ENCODE measurements at regions not wholly inside any gene's neighbourhood (a gene's known extent, or its start where the extent isn't known, plus 50 kb on each side); places are given as distances from the start of the nearest gene placed in this dataset.

GRCh38 chr6:54440549-54440948, 132.3 kb downstream of the TINAG start:
- DNase-seq (no peak), ATAC-seq (no peak)
- intact Hi-C loops (cut with DNase I), result no loop called here

GRCh38 chr6:54441020-54441419, 132.8 kb downstream of the TINAG start:
- DNase-seq, result no peak
- intact Hi-C loops (cut with DNase I), result no loop called here
- ATAC-seq, result no peak

GRCh38 chr6:54441687-54442248, 133.5 kb downstream of the TINAG start:
- intact Hi-C loops (cut with DNase I), result no loop called here
- no peak for DNase-seq
- no peak for ATAC-seq

DNA sequence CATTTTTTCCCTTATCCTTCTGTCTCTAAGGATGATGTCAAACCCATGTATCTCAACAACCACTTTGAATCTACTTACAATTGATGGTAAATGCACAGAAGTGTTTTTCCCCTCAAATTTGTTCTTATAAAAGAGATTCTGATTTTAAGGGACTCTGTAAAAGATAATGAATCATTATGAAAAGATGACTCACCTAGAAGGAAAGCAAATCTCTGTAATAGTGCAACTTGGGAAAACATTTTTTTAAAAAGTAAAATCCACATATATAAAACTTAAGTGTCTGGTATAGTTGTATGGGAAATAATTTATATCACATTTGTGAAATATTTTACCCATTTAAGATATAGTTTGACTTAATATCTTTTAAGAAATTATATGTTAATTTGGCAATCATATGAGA, 137.0 kb downstream of the TINAG start:
- ATAC-seq, result no peak
- no peak for DNase-seq
- intact Hi-C loops (cut with DNase I), result no loop called here

- intact Hi-C loops (cut with DNase I), result no loop called here
- ATAC-seq (no peak), DNase-seq (no peak)
Observed at GRCh38 chr6:54448617-54449016, 140.4 kb downstream of the TINAG start.

GRCh38 chr6:54451516-54451915, 143.3 kb downstream of the TINAG start:
- ATAC-seq (no peak), DNase-seq (no peak)
- intact Hi-C loops (cut with DNase I), result no loop called here

DNA sequence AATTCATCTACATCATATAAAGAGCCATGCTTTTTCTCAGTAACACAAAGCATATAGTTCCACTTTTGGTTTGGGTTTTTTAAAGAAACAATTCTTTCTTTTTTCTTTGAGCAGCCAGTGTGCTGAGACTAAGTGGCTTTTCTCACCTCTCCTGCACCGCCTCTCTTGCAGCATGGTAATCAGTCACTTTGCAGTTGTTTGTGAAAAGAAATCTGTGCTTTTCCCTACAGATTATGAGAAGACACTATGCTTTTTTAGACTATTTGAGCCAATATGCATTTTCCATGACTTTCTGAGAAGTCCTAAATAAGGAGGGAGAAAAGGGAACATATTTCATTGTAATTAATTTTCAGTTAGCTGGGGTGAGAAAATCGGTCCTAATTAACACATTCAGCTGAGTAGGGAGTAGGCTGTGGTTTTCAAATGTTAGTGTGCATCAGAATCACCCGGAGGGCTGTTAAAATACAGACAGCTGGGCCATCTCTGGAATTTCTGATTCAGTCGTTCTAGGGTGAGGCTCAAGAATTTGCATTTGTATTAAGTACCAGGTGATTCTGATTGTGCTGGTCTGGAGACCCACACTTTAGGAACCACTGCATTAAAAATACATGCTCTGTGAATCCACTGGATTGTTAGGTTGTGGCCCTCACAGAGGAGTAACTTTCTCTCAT, 155.2 kb downstream of the TINAG start:
- intact Hi-C loops (cut with DNase I), result no loop called here
- DNase-seq, result no peak
- ATAC-seq, result no peak

- intact Hi-C loops (cut with DNase I), result no loop called here
- ATAC-seq (no peak), DNase-seq (no peak)
Observed at GRCh38 chr6:54465649-54466300, 157.5 kb downstream of the TINAG start.

DNA sequence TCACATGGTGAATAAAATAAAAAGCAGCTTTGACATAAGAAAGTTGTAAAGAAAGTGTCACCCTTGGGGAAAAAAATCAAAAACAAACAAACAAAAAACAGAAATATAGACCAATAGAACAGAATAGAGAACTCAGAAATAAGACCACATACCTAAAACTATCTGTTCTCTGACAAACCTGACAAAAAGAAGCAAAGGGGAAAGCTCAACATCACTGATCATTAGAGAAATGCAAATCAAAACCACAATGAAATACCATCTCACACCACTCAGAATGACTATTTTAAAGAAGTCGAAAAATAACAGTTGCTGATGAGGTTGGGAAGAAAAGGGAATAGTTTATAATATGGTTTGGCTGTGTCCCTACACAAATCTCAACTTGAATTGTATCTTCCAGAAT, 159.1 kb downstream of the TINAG start:
- DNase-seq (no peak), ATAC-seq (no peak)
- intact Hi-C loops (cut with DNase I), result no loop called here

DNA sequence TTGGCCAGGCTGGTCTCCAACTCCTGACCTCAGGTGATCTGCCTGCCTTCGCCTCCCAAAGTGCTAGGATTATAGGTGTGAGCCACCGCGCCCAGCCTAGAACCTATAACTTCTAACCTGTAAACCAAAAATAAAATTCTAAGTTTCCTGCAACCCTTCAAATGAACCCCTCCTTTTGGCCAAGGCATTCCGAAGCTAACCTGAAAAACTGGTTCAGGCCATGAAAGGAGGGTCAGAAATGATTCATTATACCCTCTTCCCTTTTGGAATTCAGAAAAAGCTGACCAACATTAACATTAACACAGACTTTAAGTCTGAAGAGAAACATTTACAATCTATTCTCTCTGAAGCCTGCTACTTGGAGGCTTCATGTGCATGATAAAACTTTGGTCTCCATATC, 165.1 kb downstream of the TINAG start:
- intact Hi-C loops (cut with DNase I), result no loop called here
- no peak for ATAC-seq
- no peak for DNase-seq

GRCh38 chr6:54474898-54475297, 166.7 kb downstream of the TINAG start:
- ATAC-seq, result no peak
- no peak for DNase-seq
- intact Hi-C loops (cut with DNase I), result no loop called here

DNA sequence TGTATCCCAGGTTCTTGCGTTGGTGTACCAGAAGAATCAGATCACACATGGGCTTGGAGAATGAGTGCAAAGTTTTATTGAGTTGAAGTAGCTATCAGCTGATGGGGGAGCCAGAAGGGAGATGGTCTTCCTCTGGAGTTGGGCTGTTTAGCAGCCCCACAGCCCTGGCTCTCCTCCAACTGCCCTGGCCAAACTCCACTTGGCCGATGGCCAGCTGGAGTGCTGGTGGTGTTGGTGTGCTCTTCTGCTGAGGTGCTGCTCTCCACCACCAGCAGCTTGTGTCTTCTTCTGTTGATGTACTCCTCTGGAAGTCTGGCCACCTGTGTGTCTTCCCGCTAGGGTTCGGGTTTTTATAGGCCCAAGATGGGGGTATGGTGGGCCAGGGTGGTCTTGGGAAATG, 172.8 kb downstream of the TINAG start:
- intact Hi-C loops (cut with DNase I), result no loop called here
- ATAC-seq (no peak), DNase-seq (no peak)

- no peak for DNase-seq
- intact Hi-C loops (cut with DNase I), result no loop called here
- no peak for ATAC-seq
Observed at GRCh38 chr6:54491431-54491830, 183.2 kb downstream of the TINAG start.

- intact Hi-C loops (cut with DNase I), result no loop called here
- DNase-seq, result no peak
- ATAC-seq, result no peak
Observed at GRCh38 chr6:54493138-54493537, 184.9 kb downstream of the TINAG start.

DNA sequence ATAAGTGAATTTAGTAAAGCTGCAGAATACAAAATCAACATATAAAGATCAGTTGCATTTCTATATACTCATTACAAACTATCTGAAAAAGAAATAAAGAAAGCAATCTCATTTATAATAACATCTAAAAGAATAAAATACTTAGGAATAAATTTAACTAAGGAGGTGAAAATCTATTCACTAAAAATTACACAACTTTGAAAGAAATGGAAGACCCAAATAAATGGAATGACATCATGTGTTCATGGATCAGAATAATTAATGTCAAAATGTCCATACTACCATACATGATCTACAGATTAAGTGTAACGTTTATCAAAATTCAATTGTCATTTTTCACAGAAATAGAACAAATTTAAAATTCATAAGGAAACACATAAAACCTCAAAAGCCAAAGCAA, 194.9 kb downstream of the TINAG start:
- DNase-seq (no peak), ATAC-seq (no peak)
- intact Hi-C loops (cut with DNase I), result no loop called here

- ATAC-seq (no peak), DNase-seq (no peak)
- intact Hi-C loops (cut with DNase I), result loop anchor here (10.0 kb wide), 2 partner anchors 720 to 730 kb away; no protein-coding TSS in a partner anchor
Observed at GRCh38 chr6:54515013-54515412, 206.8 kb downstream of the TINAG start.

- ATAC-seq, result no peak
- intact Hi-C loops (cut with DNase I), result loop anchor here (10.0 kb wide), 2 partner anchors 719 to 729 kb away; no protein-coding TSS in a partner anchor
- no peak for DNase-seq
Observed at GRCh38 chr6:54515713-54516112, 207.5 kb downstream of the TINAG start.

GRCh38 chr6:54516321-54516720, 208.1 kb downstream of the TINAG start:
- DNase-seq (no peak), ATAC-seq (no peak)
- intact Hi-C loops (cut with DNase I), result loop anchor here (10.0 kb wide), 2 partner anchors 718 to 728 kb away; no protein-coding TSS in a partner anchor

DNA sequence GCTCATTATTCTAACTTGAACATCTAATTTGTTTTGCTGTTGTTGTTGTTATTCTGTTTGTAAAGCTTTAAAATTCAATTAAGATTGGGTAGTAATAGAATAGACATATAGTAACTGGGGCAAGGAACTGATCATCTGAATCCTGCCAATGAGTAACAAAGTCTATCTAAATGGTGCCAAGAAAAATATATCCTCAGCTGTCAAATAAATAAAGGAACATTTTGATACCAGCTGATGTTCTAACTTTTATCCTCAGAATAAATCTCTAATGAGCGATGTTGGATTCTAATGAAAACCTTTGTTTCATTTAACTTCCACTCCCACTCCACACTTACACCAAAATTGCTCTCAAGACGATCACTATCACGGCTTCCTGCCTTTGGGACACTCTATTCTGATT, 210.9 kb downstream of the TINAG start:
- DNase-seq (no peak), ATAC-seq (no peak)
- intact Hi-C loops (cut with DNase I), result loop anchor here (10.0 kb wide), 2 partner anchors 716 to 726 kb away; no protein-coding TSS in a partner anchor

- ATAC-seq (no peak), DNase-seq (no peak)
- intact Hi-C loops (cut with DNase I), result no loop called here
Observed at GRCh38 chr6:54525731-54526130, 217.5 kb downstream of the TINAG start.

DNA sequence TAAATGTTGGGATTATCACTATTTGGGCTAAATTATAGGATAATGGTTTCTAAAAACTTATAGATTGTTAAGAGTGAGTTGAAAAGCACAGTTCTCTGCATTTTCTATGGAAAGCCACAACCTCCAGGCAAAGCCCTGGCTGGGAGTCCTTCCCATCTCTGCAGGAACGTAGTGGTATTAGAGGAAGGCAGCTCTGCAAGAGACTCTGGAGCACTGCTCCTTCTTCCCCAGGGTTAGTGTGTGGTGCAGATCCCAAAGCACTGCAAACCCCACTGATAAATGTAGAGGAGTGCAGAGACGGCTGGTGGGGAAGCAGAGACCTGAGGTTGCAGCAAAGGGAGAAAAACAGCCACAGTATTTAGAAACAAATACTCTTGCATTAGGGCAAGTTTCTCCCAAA, 225.3 kb downstream of the TINAG start:
- DNase-seq, result no peak
- no peak for ATAC-seq

More for the DNA sequence above, 225.3 kb downstream of the TINAG start:
- intact Hi-C loops (cut with DNase I), result no loop called here
